ENCODE measurements at regions not wholly inside any gene's neighbourhood (a gene's known extent, or its start where the extent isn't known, plus 50 kb on each side); places are given as distances from the start of the nearest gene placed in this dataset.

DNA sequence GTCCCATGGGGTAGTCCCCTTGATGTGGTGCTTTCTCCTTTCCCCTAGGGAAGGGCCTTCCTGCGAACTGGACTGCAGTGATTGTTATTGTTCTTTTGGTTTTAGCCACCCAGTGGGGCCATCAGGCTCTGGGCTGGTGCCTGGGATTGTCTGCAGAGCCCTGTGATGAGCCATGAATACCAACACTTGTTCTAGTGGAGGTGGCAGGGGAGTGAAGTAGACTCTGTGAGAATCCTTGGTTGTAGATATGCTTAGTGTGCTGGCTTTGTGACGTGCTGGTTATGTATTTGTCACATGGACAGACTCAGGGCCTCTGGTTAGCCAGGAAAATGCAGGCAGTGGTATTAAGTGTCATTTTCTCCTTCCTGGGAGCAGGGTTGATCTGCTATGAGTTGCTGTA lies 51.8 kb upstream of the NDUFB4 start:
- TF ChIP-seq MYC (IDR thresholded peaks at IDR 0.05; ENCODE audit: low read depth, low read length) (no peak), POLR2A (IDR thresholded peaks at IDR 0.05; ENCODE audit: extremely low read depth, insufficient read length) (no peak)
- TF ChIP-seq, protein P1, sequence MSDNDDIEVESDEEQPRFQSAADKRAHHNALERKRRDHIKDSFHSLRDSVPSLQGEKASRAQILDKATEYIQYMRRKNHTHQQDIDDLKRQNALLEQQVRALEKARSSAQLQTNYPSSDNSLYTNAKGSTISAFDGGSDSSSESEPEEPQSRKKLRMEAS (IDR thresholded peaks at IDR 0.05; ENCODE audit: low read depth, low read length): no peak
- TF ChIP-seq, protein P2, sequence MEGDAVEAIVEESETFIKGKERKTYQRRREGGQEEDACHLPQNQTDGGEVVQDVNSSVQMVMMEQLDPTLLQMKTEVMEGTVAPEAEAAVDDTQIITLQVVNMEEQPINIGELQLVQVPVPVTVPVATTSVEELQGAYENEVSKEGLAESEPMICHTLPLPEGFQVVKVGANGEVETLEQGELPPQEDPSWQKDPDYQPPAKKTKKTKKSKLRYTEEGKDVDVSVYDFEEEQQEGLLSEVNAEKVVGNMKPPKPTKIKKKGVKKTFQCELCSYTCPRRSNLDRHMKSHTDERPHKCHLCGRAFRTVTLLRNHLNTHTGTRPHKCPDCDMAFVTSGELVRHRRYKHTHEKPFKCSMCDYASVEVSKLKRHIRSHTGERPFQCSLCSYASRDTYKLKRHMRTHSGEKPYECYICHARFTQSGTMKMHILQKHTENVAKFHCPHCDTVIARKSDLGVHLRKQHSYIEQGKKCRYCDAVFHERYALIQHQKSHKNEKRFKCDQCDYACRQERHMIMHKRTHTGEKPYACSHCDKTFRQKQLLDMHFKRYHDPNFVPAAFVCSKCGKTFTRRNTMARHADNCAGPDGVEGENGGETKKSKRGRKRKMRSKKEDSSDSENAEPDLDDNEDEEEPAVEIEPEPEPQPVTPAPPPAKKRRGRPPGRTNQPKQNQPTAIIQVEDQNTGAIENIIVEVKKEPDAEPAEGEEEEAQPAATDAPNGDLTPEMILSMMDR (IDR thresholded peaks at IDR 0.05; ENCODE audit: low read depth, low read length): no peak
- no peak overlapping the region for H3K4me3 ChIP-seq (ENCODE audit: low read depth, low read length)
- DNase-seq (ENCODE audit: low read depth): no peak

DNA sequence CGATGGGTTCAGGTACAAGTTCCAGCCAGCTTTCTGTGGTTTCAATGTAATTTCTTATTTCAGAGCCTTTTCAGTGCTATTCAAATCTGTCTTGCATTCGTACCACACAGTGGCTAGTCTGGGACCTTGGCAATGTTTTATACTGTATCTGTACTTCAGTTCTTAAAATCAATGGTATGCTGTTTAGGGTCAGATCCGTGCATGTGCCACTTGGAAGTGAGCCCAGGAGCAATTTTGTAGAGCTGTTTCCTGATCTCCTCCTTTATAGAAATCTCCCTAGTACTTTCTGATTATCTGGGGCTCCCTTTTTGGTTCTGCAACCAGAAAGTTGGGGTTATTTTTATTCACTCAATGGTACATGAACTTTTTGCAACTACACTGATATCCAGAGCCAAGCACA lies 59.5 kb upstream of the NDUFB4 start:
- no peak overlapping the region for H3K4me3 ChIP-seq (ENCODE audit: low read depth, low read length)
- TF ChIP-seq, protein P1 (IDR thresholded peaks at IDR 0.05; ENCODE audit: low read depth, low read length): no peak
- no peak for TF ChIP-seq POLR2A (IDR thresholded peaks at IDR 0.05; ENCODE audit: extremely low read depth, insufficient read length)
- no peak for TF ChIP-seq MYC (IDR thresholded peaks at IDR 0.05; ENCODE audit: low read depth, low read length)
- TF ChIP-seq, protein P2 (IDR thresholded peaks at IDR 0.05; ENCODE audit: low read depth, low read length): no peak
- DNase-seq (ENCODE audit: low read depth): no peak

DNA sequence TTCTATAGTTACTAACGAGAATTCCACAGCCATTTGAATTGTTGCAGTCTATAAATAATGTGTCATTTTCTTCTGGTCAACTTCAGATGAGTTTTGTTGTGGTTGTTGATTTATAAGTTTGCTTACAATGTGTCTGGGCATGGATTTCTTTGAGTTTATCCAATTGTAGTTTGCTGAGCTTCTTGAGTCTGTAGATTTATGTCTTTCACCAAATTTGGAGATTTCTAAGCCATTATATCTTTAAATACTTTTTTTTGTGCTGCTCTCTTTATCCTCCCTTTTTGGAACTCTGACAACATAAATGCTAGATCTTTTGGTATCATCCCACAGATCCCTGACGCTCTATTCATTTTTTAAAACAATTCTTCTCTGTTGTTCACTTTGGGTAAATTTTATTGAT lies 63.2 kb upstream of the NDUFB4 start:
- no peak overlapping the region for H3K4me3 ChIP-seq (ENCODE audit: low read depth, low read length)
- TF ChIP-seq, protein P1 (IDR thresholded peaks at IDR 0.05; ENCODE audit: low read depth, low read length): no peak
- TF ChIP-seq MYC (IDR thresholded peaks at IDR 0.05; ENCODE audit: low read depth, low read length) (no peak), POLR2A (IDR thresholded peaks at IDR 0.05; ENCODE audit: extremely low read depth, insufficient read length) (no peak)
- TF ChIP-seq, protein P2 (IDR thresholded peaks at IDR 0.05; ENCODE audit: low read depth, low read length): no peak
- no peak for DNase-seq (ENCODE audit: low read depth)

DNA sequence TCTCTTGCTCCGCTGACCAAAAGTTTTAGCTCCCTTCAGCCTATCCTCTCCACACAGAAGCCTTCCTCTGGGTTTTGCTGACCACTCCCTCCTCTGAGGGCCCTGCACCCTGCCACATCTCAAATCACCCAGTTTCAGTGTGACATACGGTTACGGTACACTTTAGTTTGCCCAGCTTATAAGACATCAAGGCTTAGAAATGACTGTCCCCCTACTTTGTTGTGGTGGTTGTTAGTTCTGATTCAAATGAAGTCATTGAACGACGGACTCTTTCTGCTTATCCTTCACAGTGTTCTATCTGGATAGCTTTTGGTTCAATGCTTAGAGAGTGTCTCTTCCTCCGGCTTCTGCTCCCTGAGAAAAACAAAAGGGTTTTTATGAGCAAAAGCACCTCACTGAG lies 68.0 kb upstream of the NDUFB4 start:
- no peak overlapping the region for H3K4me3 ChIP-seq (ENCODE audit: low read depth, low read length)
- no peak for DNase-seq (ENCODE audit: low read depth)
- TF ChIP-seq, protein P1 (IDR thresholded peaks at IDR 0.05; ENCODE audit: low read depth, low read length): no peak
- TF ChIP-seq, protein P2 (IDR thresholded peaks at IDR 0.05; ENCODE audit: low read depth, low read length): no peak
- TF ChIP-seq POLR2A (IDR thresholded peaks at IDR 0.05; ENCODE audit: extremely low read depth, insufficient read length): no peak
- no peak for TF ChIP-seq MYC (IDR thresholded peaks at IDR 0.05; ENCODE audit: low read depth, low read length)

DNA sequence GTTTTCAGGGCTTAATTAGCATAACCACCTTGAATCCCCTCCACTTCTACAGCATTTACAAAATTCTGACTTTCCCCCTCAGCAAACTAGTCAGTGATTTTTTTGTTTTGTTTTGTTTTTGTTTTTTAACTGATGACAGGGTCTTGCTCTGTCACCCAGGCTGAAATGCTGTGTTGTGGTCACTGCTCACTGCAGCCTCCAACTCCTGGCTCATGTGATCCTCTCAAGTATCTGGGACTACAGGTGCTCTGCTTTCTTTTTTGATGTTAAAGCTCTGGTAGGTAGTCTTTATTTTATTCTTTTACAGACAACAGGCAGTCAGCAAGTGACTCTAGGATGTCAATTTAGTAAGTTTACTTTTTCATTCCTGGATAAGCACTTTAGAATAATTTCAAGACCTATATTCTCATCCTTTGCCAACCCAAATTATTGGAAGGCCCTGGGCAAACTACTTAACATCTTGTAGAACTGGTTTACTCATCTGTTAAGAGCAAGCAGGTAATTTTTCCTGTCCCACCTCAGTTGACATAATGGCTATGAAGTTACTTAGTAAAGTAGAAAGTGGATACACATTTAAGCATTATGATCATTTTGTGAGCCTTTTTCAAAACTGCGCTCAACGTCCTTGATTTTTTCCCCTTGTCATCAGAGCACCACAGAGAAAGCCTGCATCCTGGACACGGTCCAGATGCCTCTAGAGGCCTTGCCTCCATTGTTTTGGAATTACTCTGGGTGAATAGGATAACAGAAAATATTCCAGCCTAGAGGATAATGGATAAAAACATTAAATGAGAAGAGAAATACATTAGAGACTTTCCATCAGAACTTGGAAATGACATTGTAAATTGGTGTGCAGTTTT lies 69.9 kb upstream of the NDUFB4 start:
- no peak for DNase-seq (ENCODE audit: low read depth)
- no peak overlapping the region for H3K4me3 ChIP-seq (ENCODE audit: low read depth, low read length)
- no peak for TF ChIP-seq MYC (IDR thresholded peaks at IDR 0.05; ENCODE audit: low read depth, low read length)
- TF ChIP-seq, protein P1 (IDR thresholded peaks at IDR 0.05; ENCODE audit: low read depth, low read length): no peak
- TF ChIP-seq, protein P2 (IDR thresholded peaks at IDR 0.05; ENCODE audit: low read depth, low read length): no peak
- TF ChIP-seq POLR2A (IDR thresholded peaks at IDR 0.05; ENCODE audit: extremely low read depth, insufficient read length): no peak

Measured in NB4 (cell line).